ENCODE measurements at regions not wholly inside any gene's neighbourhood (a gene's known extent, or its start where the extent isn't known, plus 50 kb on each side); places are given as distances from the start of the nearest gene placed in this dataset.

DNA sequence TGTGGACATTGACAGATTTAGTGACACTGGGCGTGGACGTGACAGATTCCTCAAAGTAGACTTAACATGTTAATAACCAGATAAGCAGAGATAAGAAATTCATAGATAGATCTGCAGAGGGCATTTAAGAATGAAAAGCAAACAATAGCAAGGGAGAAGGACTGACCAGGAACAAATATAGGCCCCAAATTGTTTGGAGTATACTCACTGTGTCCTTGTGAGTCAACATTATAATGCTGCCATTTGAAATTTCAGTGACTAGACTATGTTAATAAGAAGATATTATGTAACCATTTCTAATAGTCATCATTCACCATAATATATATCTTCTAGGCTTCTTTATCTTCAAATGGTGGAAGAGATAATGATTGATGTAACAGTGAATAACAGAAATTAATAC, 78.1 kb upstream of the SLC38A11 start:
- Mint-ChIP-seq H3K4me1 (no peaks in the 10 kb centered on the region), H3K9me3 (peaks cover 0 to 4% of the 10 kb centered on the region in 2 donors), H3K4me3 (no peak overlapping the region), H3K27ac (no peak overlapping the region), H3K27me3 (no peaks in the 10 kb centered on the region), H3K36me3 (peaks cover 0 to 2% of the 10 kb centered on the region in 2 donors)
- ATAC-seq (replicated peaks): no peak
- DNase-seq: no peak

DNA sequence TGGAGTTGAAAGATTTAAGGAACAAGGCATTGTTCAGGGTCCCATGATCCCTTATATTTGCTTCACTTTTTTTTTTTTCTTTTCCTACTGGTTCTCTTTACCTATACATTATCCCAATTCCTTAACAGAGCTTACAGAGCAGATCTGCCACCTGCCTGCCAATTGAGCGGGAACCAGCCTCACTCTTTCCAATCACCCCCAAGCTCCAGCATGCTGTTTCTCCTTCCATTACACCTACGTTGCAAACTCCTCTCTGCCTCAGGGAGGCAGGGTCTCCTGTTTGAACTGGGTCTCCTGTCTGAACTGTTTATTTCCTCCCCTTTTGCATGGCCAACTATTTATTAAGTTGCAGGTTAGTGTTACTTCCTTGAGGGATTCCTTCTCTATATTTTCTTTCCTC, 77.2 kb upstream of the SLC38A11 start:
- H3K4me3 Mint-ChIP-seq: no peak overlapping the region

DNA sequence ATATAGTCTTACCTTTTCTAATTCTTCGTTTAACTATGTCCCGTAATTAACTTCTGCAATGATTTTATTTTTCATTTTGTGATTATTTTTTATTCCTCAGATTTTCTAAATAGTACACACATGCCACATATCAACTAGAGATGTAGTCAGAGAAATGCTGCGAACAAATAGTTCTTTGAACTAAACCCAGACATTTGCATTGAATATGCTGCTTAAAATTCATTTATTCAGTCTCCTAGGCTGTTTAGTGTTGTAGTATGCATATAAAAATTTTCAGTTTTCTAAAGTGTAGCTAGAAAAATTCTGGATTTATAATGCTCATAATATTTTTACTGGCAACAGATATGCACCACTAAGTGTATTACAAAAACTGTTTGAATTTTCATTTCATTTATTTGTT, 68.9 kb upstream of the SLC38A11 start:
- Mint-ChIP-seq H3K4me1 (no peaks in the 10 kb centered on the region), H3K27ac (no peak overlapping the region), H3K36me3 (peaks cover 10 to 11% of the 10 kb centered on the region in 2 donors), H3K9me3 (peaks cover 4% of the 10 kb centered on the region in 2 donors), H3K4me3 (no peak overlapping the region), H3K27me3 (peaks cover 0 to 8% of the 10 kb centered on the region in 2 donors)
- no peak for DNase-seq
- no peak for ATAC-seq (replicated peaks)

More for the DNA sequence above, 77.2 kb upstream of the SLC38A11 start:
- DNase-seq (no peak), ATAC-seq (replicated peaks) (no peak)
- Mint-ChIP-seq H3K4me1 (no peaks in the 10 kb centered on the region), H3K9me3 (no peaks in the 10 kb centered on the region), H3K36me3 (no peaks in the 10 kb centered on the region), H3K27ac (no peak overlapping the region), H3K27me3 (no peaks in the 10 kb centered on the region)

DNA sequence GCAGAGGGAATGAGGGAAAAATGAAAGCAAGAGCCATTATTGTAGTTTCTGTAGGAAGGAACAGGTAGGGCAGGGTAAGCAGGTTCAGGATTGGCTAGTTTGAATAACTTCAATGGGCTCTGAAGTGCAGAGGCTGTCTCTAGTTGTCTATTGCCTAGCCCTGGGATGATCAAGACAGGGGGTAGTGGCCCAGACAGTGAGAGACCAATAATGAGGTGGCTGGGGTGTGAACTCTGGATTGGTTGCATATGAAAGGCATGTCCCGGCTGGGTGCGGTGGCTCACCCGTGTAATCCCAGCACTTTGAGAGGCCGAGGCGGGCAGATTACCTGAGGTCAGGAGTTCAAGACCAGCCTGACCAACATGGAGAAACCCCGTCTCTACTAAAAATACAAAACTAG, 67.5 kb upstream of the SLC38A11 start:
- H3K27me3 Mint-ChIP-seq: peaks cover 0 to 8% of the 10 kb centered on the region in 2 donors
- peaks cover 4% of the 10 kb centered on the region in 2 donors for H3K9me3 Mint-ChIP-seq
- peaks cover 10 to 11% of the 10 kb centered on the region in 2 donors for H3K36me3 Mint-ChIP-seq
- H3K4me3 Mint-ChIP-seq: no peak overlapping the region
- no peaks in the 10 kb centered on the region for H3K4me1 Mint-ChIP-seq
- DNase-seq (no peak), ATAC-seq (replicated peaks) (no peak)
- H3K27ac Mint-ChIP-seq: no peak overlapping the region

DNA sequence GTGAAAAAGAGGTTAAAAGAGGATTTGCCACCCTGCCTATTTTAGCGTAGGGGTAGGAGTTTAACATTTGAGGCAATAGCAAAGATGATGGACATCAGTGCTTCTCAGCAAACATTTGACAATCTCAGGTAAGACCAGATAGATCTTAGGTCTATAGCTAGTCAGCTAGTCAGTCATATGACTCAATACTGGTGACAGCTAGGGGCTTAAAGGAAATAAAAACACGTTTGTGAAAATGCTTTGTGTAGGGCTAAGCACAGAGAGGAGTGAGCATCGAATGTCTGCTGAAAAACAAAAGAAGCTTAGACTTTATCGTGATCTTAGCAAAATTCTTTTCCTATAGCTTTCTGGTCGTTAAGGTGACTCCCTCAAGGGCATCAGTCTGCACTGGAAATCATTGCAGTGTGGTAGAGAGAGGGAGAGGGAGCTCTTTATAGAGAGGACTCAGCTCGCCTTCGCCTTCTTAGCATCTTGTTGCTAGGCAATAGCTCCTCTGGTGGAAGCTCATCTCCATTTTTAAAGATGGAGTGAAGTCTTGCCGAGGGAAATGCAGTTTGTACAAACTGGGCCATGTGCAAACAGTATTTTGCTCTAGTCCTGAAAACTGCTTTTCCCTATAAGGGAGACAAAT, 62.8 kb upstream of the SLC38A11 start:
- DNase-seq: no peak
- ATAC-seq (replicated peaks): no peak
- Mint-ChIP-seq H3K27ac (no peak overlapping the region), H3K4me3 (no peak overlapping the region), H3K27me3 (peaks cover 0 to 3% of the 10 kb centered on the region in 2 donors), H3K4me1 (peaks cover 0 to 20% of the 10 kb centered on the region in 2 donors), H3K36me3 (peaks cover 3 to 4% of the 10 kb centered on the region in 2 donors), H3K9me3 (peaks cover 0 to 4% of the 10 kb centered on the region in 2 donors)

DNA sequence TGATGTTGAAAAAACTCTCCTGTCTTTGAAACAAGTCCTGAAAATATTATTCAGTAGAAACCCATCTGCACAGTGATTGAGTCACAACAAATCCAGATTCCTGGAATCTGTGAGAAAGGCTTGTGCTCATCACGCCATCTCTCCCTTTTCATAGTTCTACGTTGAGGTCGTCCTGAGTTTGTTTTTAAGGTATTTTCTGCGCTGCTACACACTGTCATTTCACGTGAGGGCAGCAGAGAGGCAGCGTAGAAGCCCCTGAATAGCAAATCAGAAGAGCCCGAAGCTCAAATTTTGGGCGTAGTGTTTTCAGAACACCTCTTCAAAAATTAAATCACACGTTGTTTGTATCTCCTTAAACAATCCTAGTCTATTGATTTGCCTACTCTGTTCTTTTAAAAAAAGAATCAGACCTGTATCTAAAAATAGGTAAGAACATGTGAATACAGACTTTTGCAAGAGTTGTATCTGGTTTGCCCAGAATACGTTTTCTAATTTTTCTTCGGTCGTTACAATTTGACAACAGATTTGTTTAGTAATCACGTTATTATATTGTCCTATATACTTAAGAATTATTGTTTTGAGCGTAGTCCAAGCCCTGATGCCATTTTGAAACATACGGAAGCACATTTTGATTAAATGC, 61.6 kb upstream of the SLC38A11 start:
- Mint-ChIP-seq H3K4me3 (no peak overlapping the region), H3K36me3 (peaks cover 3 to 4% of the 10 kb centered on the region in 2 donors), H3K27me3 (no peaks in the 10 kb centered on the region), H3K4me1 (peaks cover 0 to 21% of the 10 kb centered on the region in 2 donors), H3K27ac (no peak overlapping the region), H3K9me3 (peaks cover 0 to 4% of the 10 kb centered on the region in 2 donors)
- DNase-seq (peak; percentile 35), ATAC-seq (replicated peaks) (peak; percentile 74)

DNA sequence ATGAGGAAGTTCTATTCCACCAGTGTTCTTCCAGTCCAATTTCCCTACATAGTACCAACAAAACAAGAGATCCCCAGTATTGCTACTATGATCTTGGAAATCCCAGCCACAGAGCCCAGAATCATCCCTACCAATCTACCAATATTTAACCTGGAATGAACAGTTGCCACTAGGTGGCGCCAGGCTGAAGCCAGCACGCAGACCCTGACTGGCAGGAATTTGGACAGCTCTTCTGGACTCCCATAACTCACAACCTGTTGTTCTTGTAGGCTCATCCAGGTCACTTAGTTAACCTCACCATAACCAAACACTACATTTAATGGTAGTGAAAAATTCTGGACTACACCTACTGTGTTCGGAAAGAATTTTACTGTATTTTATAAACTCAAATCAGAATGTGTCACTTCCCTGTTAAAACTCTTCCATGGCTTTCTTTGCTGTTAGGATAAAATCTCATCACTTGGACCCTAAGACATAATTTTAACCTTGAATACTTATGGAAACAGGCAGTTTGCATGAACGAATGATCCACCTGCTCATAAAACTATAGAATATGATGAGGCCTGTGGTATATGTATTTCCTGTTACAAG, 59.8 kb upstream of the SLC38A11 start:
- peak in 1 of 2 donors; percentile 40 for ATAC-seq (replicated peaks)
- Mint-ChIP-seq H3K27me3 (no peaks in the 10 kb centered on the region), H3K4me1 (peaks cover 0 to 21% of the 10 kb centered on the region in 2 donors), H3K9me3 (peaks cover 0 to 2% of the 10 kb centered on the region in 2 donors), H3K27ac (no peak overlapping the region), H3K36me3 (peaks cover 1 to 3% of the 10 kb centered on the region in 2 donors), H3K4me3 (peak overlapping the region in 1 of 2 donors; percentile 26)
- DNase-seq: peak; percentile 23

DNA sequence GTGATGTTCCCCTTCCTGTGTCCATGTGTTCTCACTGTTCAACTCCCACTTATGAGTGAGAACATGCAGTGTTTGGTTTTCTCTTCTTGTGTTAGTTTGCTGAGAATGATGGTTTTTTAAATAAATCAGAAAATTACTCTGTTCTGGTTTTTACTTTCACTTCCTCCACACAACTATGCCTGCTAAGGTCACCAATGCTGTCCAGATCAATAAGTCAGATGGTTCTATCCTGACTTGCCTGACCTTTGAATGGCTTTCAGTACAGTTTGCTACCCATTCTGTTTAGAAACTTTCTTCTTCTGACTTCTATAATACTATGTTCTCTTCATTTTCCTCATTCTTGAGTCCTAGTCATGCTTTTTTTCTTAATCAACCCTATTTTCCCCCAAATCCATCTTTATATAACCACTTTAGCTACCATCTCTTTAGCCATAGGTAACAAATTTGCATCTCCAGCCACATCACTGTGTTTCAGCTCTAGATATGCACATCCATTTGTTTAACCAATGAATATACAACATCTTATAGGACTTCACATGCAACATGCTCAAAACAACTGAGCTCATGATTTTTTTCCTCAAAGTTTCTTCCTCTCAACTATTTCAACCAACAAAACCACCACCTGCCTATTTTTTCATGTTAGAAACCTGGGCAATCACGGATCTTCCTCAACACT, 58.8 kb upstream of the SLC38A11 start:
- H3K4me1 Mint-ChIP-seq: peaks cover 0 to 21% of the 10 kb centered on the region in 2 donors

DNA sequence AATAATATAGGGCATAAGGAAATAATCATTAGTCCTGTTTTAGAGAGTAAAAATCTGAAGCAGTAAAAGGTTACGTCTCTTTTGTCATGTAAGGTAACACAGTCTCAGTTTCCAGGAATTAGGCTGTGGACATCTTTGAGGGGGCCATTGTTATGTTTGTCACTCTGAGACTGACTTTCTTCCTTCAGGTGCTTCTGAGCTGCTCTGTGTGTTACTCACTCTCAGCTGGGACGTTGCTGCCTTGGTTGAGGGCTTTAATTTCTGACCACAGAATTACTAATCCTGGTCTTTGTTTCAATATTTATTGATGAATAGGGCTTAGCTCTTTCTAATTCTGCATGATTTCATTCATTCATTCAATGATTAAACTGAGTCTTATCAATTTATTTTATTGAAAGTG, 55.9 kb upstream of the SLC38A11 start:
- no peak for ATAC-seq (replicated peaks)
- no peak overlapping the region for H3K27ac Mint-ChIP-seq
- no peaks in the 10 kb centered on the region for H3K36me3 Mint-ChIP-seq
- no peak overlapping the region for H3K4me3 Mint-ChIP-seq
- DNase-seq: no peak
- no peaks in the 10 kb centered on the region for H3K9me3 Mint-ChIP-seq
- H3K27me3 Mint-ChIP-seq: no peaks in the 10 kb centered on the region
- H3K4me1 Mint-ChIP-seq: peaks cover 6 to 24% of the 10 kb centered on the region in 2 donors

More for the DNA sequence above, 58.8 kb upstream of the SLC38A11 start:
- Mint-ChIP-seq H3K36me3 (no peaks in the 10 kb centered on the region), H3K27ac (peak overlapping the region; percentile 42), H3K4me3 (peak overlapping the region in 1 of 2 donors; percentile 14), H3K9me3 (no peaks in the 10 kb centered on the region), H3K27me3 (no peaks in the 10 kb centered on the region)
- DNase-seq: no peak
- ATAC-seq (replicated peaks): peak; percentile 94

DNA sequence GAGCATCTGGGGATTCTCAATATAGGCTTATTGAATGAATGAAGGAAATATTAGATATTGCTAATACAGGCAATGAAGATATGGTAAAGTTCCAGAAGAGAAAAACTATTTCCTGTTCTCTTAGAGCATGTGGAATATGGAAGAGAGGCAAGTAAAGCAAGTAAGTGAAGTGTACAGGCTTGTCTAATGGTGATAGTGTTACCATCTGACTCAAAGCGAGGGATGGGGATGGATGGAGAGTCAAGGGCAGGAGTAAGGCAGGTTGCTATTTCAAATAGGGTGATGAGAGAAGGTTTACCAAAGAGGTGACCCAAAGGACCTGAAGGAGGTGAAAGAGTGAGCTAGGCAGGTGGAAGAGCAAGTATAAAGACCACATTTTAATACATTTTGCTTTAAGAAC, 55.2 kb upstream of the SLC38A11 start:
- Mint-ChIP-seq H3K27ac (no peak overlapping the region), H3K9me3 (no peaks in the 10 kb centered on the region), H3K27me3 (no peaks in the 10 kb centered on the region), H3K36me3 (no peaks in the 10 kb centered on the region), H3K4me1 (peaks cover 6 to 24% of the 10 kb centered on the region in 2 donors), H3K4me3 (no peak overlapping the region)
- DNase-seq (no peak), ATAC-seq (replicated peaks) (no peak)

DNA sequence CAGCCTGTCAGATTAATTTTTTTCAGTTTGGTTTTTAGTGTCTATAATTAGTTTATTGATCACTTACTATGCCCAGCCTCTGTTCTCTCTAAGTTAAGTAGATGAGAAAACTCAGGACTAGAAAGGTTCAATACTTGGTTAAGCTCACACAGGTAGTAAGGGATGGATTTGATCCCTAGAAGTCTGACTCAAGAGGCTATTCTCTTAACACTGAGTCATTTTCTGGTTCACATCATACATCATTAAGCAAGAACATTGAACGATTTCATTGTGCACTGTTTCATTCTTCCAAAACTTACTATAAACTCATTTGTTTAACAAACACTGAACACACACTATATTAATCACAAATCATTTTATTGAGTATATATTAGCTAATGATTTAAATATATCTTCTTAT, 54.1 kb upstream of the SLC38A11 start:
- Mint-ChIP-seq H3K4me1 (peaks cover 6 to 15% of the 10 kb centered on the region in 2 donors), H3K27ac (no peak overlapping the region), H3K4me3 (no peak overlapping the region), H3K36me3 (no peaks in the 10 kb centered on the region), H3K27me3 (no peaks in the 10 kb centered on the region), H3K9me3 (no peaks in the 10 kb centered on the region)
- no peak for ATAC-seq (replicated peaks)
- no peak for DNase-seq

DNA sequence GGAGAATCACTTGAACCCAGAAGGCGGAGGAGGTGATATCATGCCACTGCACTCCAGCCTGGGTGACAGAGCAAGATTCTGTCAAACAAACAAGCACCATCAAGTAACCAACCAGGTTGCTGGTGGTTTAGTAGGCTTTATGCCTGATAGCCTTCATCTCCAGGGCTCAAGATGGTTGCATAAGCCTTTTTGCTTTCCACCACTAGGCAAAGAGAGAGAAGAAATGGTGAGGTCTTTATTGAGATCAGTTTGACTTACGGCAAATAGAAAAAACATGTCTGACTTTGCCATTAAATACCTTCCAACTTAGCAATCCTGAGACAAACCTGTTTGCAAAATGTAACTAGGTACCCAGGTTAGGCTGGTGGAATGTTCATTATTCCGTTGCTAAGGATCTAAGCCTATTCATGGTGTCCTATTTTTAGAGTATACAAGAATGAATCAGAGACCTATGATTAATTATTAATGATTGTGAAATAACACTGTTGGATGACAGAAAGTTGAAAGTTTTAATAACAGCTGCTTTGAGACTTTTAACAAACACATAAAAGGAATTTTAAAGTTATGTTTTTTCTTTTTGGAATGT, 53.5 kb upstream of the SLC38A11 start:
- DNase-seq (no peak), ATAC-seq (replicated peaks) (no peak)
- Mint-ChIP-seq H3K9me3 (no peaks in the 10 kb centered on the region), H3K27ac (no peak overlapping the region), H3K36me3 (no peaks in the 10 kb centered on the region), H3K27me3 (no peaks in the 10 kb centered on the region), H3K4me1 (peaks cover 6 to 8% of the 10 kb centered on the region in 2 donors), H3K4me3 (no peak overlapping the region)

DNA sequence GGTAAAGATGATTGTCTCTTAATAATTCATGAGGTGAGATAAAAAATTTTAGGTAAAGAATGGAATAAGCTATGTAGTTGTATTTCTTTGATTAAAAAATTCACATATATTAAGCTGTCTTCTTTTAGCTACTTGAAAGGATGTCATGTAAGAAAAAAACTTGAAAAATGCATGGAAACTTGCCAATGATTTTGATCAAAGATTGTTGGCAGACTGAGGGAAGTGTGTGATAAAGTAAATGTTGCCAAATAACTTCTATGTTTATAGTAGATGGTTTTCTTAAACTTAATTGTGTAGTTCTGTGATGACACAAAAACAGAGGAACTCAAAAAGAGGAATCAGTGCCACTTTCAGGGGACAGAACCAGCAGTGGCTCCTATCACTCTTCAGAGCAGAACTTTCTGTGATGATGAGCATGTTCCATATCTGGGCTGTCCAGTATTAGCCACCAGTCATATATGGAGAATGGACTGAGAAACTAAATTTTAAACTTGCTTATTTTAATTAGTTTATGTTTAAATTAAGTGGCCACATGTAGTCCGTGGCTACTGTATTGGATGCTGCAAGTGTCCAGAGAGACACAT, 51.9 kb upstream of the SLC38A11 start:
- ATAC-seq (replicated peaks) (peak; percentile 57 to 72), DNase-seq (no peak)
- Mint-ChIP-seq H3K9me3 (no peaks in the 10 kb centered on the region), H3K27me3 (no peaks in the 10 kb centered on the region), H3K36me3 (no peaks in the 10 kb centered on the region), H3K27ac (no peak overlapping the region), H3K4me3 (no peak overlapping the region), H3K4me1 (peaks cover 3 to 6% of the 10 kb centered on the region in 2 donors)
